ENCODE measurements at regions not wholly inside any gene's neighbourhood (a gene's known extent, or its start where the extent isn't known, plus 50 kb on each side); places are given as distances from the start of the nearest gene placed in this dataset.

GRCh38 chr14:26104717-26105116, 493.1 kb downstream of the NOVA1 start:
- no peak for TF ChIP-seq CTCF (IDR thresholded peaks at IDR 0.05)
- no peak for TF ChIP-seq POLR2A (IDR thresholded peaks at IDR 0.05)
